ENCODE measurements at regions not wholly inside any gene's neighbourhood (a gene's known extent, or its start where the extent isn't known, plus 50 kb on each side); places are given as distances from the start of the nearest gene placed in this dataset.

DNA sequence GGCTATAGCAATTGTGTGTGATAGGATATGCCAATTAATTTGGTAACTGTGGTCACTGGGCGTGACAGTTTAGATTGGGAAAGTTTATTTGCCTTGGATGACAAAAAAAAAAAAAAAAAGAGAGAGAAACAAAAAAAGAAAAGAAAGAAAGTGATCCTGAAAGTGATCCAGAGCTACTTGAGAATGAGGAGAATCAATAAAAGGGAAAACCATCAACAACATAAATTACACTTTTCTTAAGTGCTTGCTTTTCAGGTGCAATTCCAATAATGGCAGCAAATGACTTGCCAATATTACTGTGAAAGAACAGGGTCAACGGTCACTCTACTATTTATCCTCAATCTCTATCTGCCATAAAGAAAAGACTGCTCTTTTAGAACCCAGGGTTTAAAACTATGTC lies 191.8 kb upstream of the SEMA3C start:
- Histone ChIP-seq H3K4me3 (ENCODE audit: low read depth in 1 of 2, low read length in 1 of 2) (no peak overlapping the region), H3K27me3 (no peaks in the 10 kb centered on the region), H3K36me3 (no peaks in the 10 kb centered on the region), H3K9me3 (no peaks in the 10 kb centered on the region), H3K4me1 (ENCODE audit: control insufficient read depth in 1 of 2, insufficient read depth in 1 of 2, low read depth in 1 of 2, low read length in 1 of 2) (no peaks in the 10 kb centered on the region), H3K27ac (no peak overlapping the region)
- TF ChIP-seq, protein P1, sequence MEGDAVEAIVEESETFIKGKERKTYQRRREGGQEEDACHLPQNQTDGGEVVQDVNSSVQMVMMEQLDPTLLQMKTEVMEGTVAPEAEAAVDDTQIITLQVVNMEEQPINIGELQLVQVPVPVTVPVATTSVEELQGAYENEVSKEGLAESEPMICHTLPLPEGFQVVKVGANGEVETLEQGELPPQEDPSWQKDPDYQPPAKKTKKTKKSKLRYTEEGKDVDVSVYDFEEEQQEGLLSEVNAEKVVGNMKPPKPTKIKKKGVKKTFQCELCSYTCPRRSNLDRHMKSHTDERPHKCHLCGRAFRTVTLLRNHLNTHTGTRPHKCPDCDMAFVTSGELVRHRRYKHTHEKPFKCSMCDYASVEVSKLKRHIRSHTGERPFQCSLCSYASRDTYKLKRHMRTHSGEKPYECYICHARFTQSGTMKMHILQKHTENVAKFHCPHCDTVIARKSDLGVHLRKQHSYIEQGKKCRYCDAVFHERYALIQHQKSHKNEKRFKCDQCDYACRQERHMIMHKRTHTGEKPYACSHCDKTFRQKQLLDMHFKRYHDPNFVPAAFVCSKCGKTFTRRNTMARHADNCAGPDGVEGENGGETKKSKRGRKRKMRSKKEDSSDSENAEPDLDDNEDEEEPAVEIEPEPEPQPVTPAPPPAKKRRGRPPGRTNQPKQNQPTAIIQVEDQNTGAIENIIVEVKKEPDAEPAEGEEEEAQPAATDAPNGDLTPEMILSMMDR (IDR thresholded peaks at IDR 0.05), result no peak

DNA sequence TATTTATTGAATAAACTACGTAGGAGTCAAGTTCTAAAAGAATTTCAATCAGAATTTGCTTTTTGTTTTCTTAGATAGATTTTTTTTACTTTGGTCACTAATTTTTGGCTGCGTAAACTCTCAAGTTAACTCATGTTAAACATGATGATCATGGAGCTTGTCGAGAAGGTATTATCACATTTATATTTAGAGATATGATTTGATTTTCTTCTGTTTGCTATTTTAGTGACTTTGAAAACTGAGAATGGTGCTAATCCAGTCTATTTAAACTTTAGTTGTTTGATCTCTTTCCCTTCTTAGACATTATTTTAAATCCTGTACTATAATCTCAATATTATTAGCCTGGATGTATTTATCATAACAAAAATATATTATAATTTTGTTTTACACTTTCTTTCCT lies 179.4 kb upstream of the SEMA3C start:
- Histone ChIP-seq H3K27me3 (no peaks in the 10 kb centered on the region), H3K4me3 (ENCODE audit: low read depth in 1 of 2, low read length in 1 of 2) (no peak overlapping the region), H3K27ac (no peak overlapping the region), H3K36me3 (no peaks in the 10 kb centered on the region), H3K9me3 (no peaks in the 10 kb centered on the region), H3K4me1 (ENCODE audit: control insufficient read depth in 1 of 2, insufficient read depth in 1 of 2, low read depth in 1 of 2, low read length in 1 of 2) (no peaks in the 10 kb centered on the region)
- TF ChIP-seq, protein P1 (IDR thresholded peaks at IDR 0.05), result no peak

DNA sequence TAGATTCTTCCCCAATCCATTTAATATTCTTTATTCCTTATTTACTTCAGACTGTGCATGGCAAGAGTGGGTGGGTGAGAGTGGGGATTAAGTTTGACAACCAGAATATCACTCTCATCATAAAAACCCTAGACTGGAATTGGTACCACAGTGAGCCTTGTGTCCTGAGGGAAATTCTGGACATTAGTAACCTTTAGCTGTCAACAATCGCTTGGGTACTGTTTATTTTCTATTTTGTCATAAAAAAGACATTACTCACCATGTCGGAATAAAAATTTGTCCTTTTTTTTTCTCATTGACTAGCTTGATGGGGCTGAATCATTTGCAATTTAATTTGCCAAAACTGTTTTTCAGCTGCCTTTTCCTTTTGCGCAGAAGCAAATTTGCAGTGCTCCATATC lies 176.1 kb upstream of the SEMA3C start:
- no peaks in the 10 kb centered on the region for H3K4me1 ChIP-seq (ENCODE audit: control insufficient read depth in 1 of 2, insufficient read depth in 1 of 2, low read depth in 1 of 2, low read length in 1 of 2)
- H3K9me3 ChIP-seq, result no peaks in the 10 kb centered on the region
- H3K4me3 ChIP-seq (ENCODE audit: low read depth in 1 of 2, low read length in 1 of 2), result no peak overlapping the region
- no peak overlapping the region for H3K27ac ChIP-seq
- H3K27me3 ChIP-seq, result no peaks in the 10 kb centered on the region
- TF ChIP-seq, protein P1 (IDR thresholded peaks at IDR 0.05), result no peak
- no peaks in the 10 kb centered on the region for H3K36me3 ChIP-seq

DNA sequence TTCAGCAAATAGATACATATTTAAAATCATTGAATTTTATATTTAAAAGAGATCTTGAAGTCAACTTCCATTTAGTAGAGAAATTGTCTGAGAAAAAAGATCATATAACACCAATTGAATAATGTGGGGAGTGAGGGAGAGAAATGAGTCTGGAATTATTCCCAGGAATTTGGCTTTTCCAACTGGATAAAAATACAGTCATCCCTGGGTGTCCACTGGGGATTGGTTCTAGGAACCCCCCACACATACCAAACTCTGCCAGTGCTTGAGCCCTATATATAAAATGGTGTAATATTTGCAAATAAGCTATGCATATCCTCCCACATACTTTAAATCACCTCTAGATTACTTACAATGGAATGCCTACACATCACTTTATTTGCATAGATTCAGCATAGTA lies 162.8 kb upstream of the SEMA3C start:
- Histone ChIP-seq H3K36me3 (no peaks in the 10 kb centered on the region), H3K4me3 (ENCODE audit: low read depth in 1 of 2, low read length in 1 of 2) (no peak overlapping the region), H3K27ac (no peak overlapping the region), H3K27me3 (no peaks in the 10 kb centered on the region), H3K4me1 (ENCODE audit: control insufficient read depth in 1 of 2, insufficient read depth in 1 of 2, low read depth in 1 of 2, low read length in 1 of 2) (no peaks in the 10 kb centered on the region), H3K9me3 (no peaks in the 10 kb centered on the region)
- TF ChIP-seq, protein P1 (IDR thresholded peaks at IDR 0.05), result no peak

DNA sequence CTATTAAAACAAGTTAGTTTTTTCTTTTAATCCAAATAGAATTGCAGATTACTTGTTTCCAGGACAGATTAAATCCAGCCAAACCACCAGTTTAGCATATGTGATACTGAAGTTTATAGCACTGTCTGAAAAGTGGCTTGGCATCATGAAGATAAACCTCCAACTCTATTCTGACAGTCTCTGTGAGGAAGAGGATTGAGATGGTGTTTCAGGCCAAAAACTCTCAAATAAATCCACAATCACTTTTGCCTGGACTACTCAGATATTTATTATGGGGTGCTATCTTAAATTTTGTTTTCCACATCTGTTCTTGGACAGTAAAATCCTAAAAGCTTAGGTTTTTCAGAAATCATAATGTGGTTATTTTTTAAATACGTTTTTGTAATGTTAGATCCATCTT lies 161.7 kb upstream of the SEMA3C start:
- H3K36me3 ChIP-seq, result no peaks in the 10 kb centered on the region
- H3K27ac ChIP-seq, result no peak overlapping the region
- H3K4me1 ChIP-seq (ENCODE audit: control insufficient read depth in 1 of 2, insufficient read depth in 1 of 2, low read depth in 1 of 2, low read length in 1 of 2), result no peaks in the 10 kb centered on the region
- TF ChIP-seq, protein P1 (IDR thresholded peaks at IDR 0.05), result no peak
- H3K27me3 ChIP-seq, result no peaks in the 10 kb centered on the region
- H3K4me3 ChIP-seq (ENCODE audit: low read depth in 1 of 2, low read length in 1 of 2), result no peak overlapping the region
- H3K9me3 ChIP-seq, result no peaks in the 10 kb centered on the region

DNA sequence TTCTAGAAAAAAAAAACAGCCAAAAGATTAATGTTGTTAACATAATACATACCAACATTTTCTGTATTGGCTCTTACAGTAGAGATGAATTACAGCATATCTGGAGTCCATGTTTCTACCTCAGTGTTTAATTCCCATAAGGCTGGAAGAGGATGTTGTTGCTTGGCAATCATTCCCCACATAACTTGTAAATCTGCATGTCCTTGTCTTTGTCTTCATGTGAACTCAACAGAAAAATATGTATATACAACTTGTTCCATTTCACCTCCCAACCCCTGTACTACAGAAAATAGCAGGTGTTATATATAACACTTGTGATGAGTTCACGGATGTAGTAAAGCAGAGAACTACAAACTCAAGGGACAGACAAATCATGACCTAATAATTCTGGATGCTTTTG lies 160.9 kb upstream of the SEMA3C start:
- Histone ChIP-seq H3K4me1 (ENCODE audit: control insufficient read depth in 1 of 2, insufficient read depth in 1 of 2, low read depth in 1 of 2, low read length in 1 of 2) (no peaks in the 10 kb centered on the region), H3K4me3 (ENCODE audit: low read depth in 1 of 2, low read length in 1 of 2) (no peak overlapping the region), H3K27ac (no peak overlapping the region), H3K9me3 (no peaks in the 10 kb centered on the region), H3K36me3 (no peaks in the 10 kb centered on the region), H3K27me3 (no peaks in the 10 kb centered on the region)
- TF ChIP-seq, protein P1 (IDR thresholded peaks at IDR 0.05), result no peak

Data from neutrophil (primary cell).